K562 (cell line): ENCODE measurements at regions not wholly inside any gene's neighbourhood (a gene's known extent, or its start where the extent isn't known, plus 50 kb on each side); places are given as distances from the start of the nearest gene placed in this dataset.

ENCODE experiments used
- ATAC-seq: fragments of 200-7000 bp; cut with Tn5 transposase; 3 replicates; pipeline ENCODE4 v1.9.1; 2020; ENCODE audit warnings: moderate library complexity
- BruUV-seq: library from RNA; stranded (reverse); fragments of 400-500 nt; replicated peaks from 2 replicates; lab custom pipeline; 2021; lab: Mats Ljungman, UMichigan
- CTCF ChIA-PET: fragments of 300-600 bp; formaldehyde crosslinking; extraction: SDS; loops from one replicate; lab custom pipeline; 2021; ENCODE audit warnings: low intra/inter-chr PET ratio; lab: Yijun Ruan, JAX
- POLR2A ChIA-PET: fragments of 300-600, 350-650 bp; sonication (Branson Sonifier 250); formaldehyde crosslinking; extraction: SDS; loops from one replicate; lab custom pipeline; 2021; ENCODE audit warnings: antibody characterized with exemption, inconsistent platforms; lab: Yijun Ruan, JAX
- DNase-seq, 4 experiments: peaks; one replicate each; pipeline versions ENCODE4 v3.0.0 to v3.0.0-alpha.2; 2011 to 2018; ENCODE audit warnings: low spot score in 3 of 4, mixed read lengths in 3 of 4; ENCODE audit errors: extremely low read depth in 1 of 4
- FAIRE-seq: peaks from 2 replicates; lab custom pipeline; 2011; peaks lifted over from hg19 to GRCh38; lab: Jason Lieb, UNC
- H2AFZ ChIP-seq: 2 replicates; pipeline ENCODE4 v1.6.0; 2011; ENCODE audit warnings: low read depth, low read length, control low read depth, inconsistent platforms
- H3K27ac ChIP-seq: fragments of 200-600 bp; 3 replicates; pipeline ENCODE4 v1.8.0; 2011; ENCODE audit warnings: low read depth, mild to moderate bottlenecking, control low read depth, inconsistent platforms, low read length, moderate library complexity, mixed read lengths; ENCODE audit errors: extremely low read depth
- H3K27me3 ChIP-seq, 2 experiments: fragments of 300-600 bp in 1 of 2; 2 replicates in 1 of 2; 3 replicates in 1 of 2; pipeline versions ENCODE4 v1.6.0 to v1.8.0; 2011; ENCODE audit warnings: inconsistent platforms in 2 of 2, low read length in 2 of 2, mild to moderate bottlenecking in 1 of 2, mixed read lengths in 1 of 2, moderate library complexity in 1 of 2; ENCODE audit not compliant: control insufficient read depth in 2 of 2, insufficient read depth in 2 of 2
- H3K36me3 ChIP-seq: fragments of 300-600 bp; 3 replicates; pipeline ENCODE4 v1.8.0; 2011; ENCODE audit warnings: mild to moderate bottlenecking, low read length, inconsistent platforms; ENCODE audit not compliant: control insufficient read depth, insufficient read depth
- H3K4me1 ChIP-seq, 2 experiments: fragments of 200-600 bp in 1 of 2; replicated peaks in 1 of 2; 2 replicates in 1 of 2; 3 replicates in 1 of 2; pipeline versions ENCODE4 v1.5.1 to v1.8.0; 2011; ENCODE audit warnings: inconsistent platforms in 2 of 2, low read length in 2 of 2, mild to moderate bottlenecking in 1 of 2, mixed read lengths in 1 of 2, moderate library complexity in 1 of 2; ENCODE audit not compliant: control insufficient read depth in 2 of 2, insufficient read depth in 2 of 2
- H3K4me2 ChIP-seq: 2 replicates; pipeline ENCODE4 v1.6.1; 2011; ENCODE audit warnings: low read length, control low read depth, inconsistent platforms, mixed read lengths; ENCODE audit not compliant: insufficient read depth
- H3K4me3 ChIP-seq: fragments of 200-600 bp; sonication (generic), shearing (Covaris generic); 2 replicates; pipeline ENCODE4 v1.5.1; 2016; ENCODE audit warnings: control low read depth, inconsistent platforms
- H3K79me2 ChIP-seq: fragments of 200-600 bp; 3 replicates; pipeline ENCODE4 v1.8.0; 2011; ENCODE audit warnings: low read length, inconsistent platforms; ENCODE audit not compliant: control insufficient read depth, insufficient read depth
- H3K9ac ChIP-seq, 2 experiments: 2 replicates each; pipeline versions ENCODE4 v1.6.0 to v1.6.1; 2011; ENCODE audit warnings: low read depth in 2 of 2, low read length in 2 of 2, control low read depth in 1 of 2, inconsistent platforms in 1 of 2, mild to moderate bottlenecking in 1 of 2, mixed read lengths in 1 of 2; ENCODE audit not compliant: insufficient read depth in 1 of 2
- H3K9me1 ChIP-seq: one replicate; pipeline ENCODE4 v1.6.0; 2011; ENCODE audit warnings: inconsistent platforms, mild to moderate bottlenecking, low read length, moderate library complexity; ENCODE audit not compliant: control insufficient read depth, insufficient read depth
- H3K9me3 ChIP-seq: replicated peaks from 2 replicates; pipeline ENCODE4 v1.5.1; 2011; ENCODE audit warnings: low read depth, low read length, inconsistent platforms; ENCODE audit not compliant: control insufficient read depth, insufficient read depth
- H4K20me1 ChIP-seq: replicated peaks from 2 replicates; pipeline ENCODE4 v1.6.1; 2011; ENCODE audit warnings: low read length, inconsistent platforms, mixed read lengths; ENCODE audit not compliant: control insufficient read depth, insufficient read depth
- CHD1 ChIP-seq: fragments of 200-600 bp; sonication (generic); IDR thresholded peaks from one replicate; pipeline ENCODE4 v1.6.1; 2012; ENCODE audit warnings: mild to moderate bottlenecking, moderate library complexity, low read length, inconsistent platforms
- FUS ChIP-seq: fragments of 200-400 bp; formaldehyde crosslinking; optimal IDR thresholded peaks from 2 replicates; pipeline ENCODE3; 2017; ENCODE audit warnings: low read depth, low read length
- SP1 ChIP-seq: sonication (generic); formaldehyde crosslinking; IDR thresholded peaks from 2 replicates; pipeline ENCODE4 v1.8.1; 2022; ENCODE audit warnings: mild to moderate bottlenecking, missing genetic modification reagents
- ZNF197 ChIP-seq: fragments of 200-800 bp; sonication (Bioruptor generic); IDR thresholded peaks from 2 replicates; pipeline ENCODE4 v1.6.1; 2016; ENCODE audit warnings: low read depth, missing genetic modification characterization, missing compliant biosample characterization
- ZNF23 ChIP-seq: fragments of 250-450 bp; sonication (Bioruptor Pico); IDR thresholded peaks from 2 replicates; pipeline ENCODE4 v1.4.0; 2020; ENCODE audit warnings: mild to moderate bottlenecking
- ZNF3 ChIP-seq: fragments of 250-450 bp; sonication (Bioruptor Pico); IDR thresholded peaks from 2 replicates; pipeline ENCODE4 v1.5.0; 2021; ENCODE audit warnings: mild to moderate bottlenecking, moderate library complexity
- WGBS: fragments of 100-300 bp; shearing (Covaris generic); methylation state at CpG from one replicate; pipeline ENCODE4 v1.1.6; 2016; ENCODE audit warnings: low coverage, mixed read lengths; ENCODE audit not compliant: insufficient coverage; ENCODE audit errors: missing lambda C conversion rate; 5-methylcytosine and 5-hydroxymethylcytosine counted together
- in situ Hi-C: fragments of 300-500 bp; cut with MboI; formaldehyde crosslinking; loops from 4 replicates; pipeline ENCODE4 v1.15.0; 2018; ENCODE audit warnings: inconsistent platforms, mixed read lengths
- intact Hi-C: fragments of 100-400 bp; cut with micrococcal nuclease; formaldehyde crosslinking; loops from 2 replicates; pipeline ENCODE4 v1.14.2; 2022
- TF ChIP-seq, protein P1 (sequence below), 3 experiments: fragments of 200-800 bp in 1 of 3; sonication (Bioruptor generic) in 1 of 3; sonication (generic) in 1 of 3; formaldehyde crosslinking in 1 of 3; IDR thresholded peaks; 2 replicates each; pipeline versions ENCODE4 v1.6.1 to v1.8.0; 2016 to 2022; ENCODE audit warnings: mild to moderate bottlenecking in 2 of 3, missing compliant biosample characterization in 2 of 3, missing genetic modification characterization in 2 of 3, missing genetic modification reagents in 1 of 3
- TF ChIP-seq, protein P2 (sequence below): sonication (generic); formaldehyde crosslinking; IDR thresholded peaks from 2 replicates; pipeline ENCODE4 v1.4.0; 2020; ENCODE audit warnings: mild to moderate bottlenecking, missing genetic modification reagents

DNA sequence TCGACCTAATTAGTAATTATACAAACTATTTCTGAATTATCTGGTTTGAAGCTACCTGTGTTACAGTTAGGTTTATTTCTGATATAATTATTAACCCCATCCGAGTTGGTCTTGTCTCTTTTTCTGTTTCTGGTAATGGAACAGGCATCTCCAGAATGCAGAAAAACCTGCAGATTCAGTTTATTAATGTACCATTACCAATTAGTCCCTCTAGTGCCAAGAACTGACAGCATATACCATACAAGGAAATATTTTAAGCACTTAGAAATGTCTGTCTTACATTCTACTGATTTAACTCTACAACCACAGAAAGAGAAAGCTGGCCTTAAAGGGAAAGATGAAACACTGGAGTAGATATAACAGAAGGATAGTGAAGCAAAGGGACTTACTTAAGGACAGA is 570.6 kb downstream of the CENPC start:
- CTCF ChIA-PET = no interaction called here
- WGBS = 0% methylated on average over 2 of the region's 2 CpGs
- H3K4me2 ChIP-seq = no peak overlapping the region
- in situ Hi-C loops = no loop called here
- no peak overlapping the region for H2AFZ ChIP-seq
- no peak overlapping the region for H3K9ac ChIP-seq
- DNase-seq = no peak
- no peaks in the 10 kb centered on the region for H3K9me1 ChIP-seq
- POLR2A ChIA-PET = no interaction called here
- no peaks in the 10 kb centered on the region for H3K4me1 ChIP-seq
- no TSS peak for BruUV-seq
- FAIRE-seq = no peak
- TF ChIP-seq, protein P1, sequence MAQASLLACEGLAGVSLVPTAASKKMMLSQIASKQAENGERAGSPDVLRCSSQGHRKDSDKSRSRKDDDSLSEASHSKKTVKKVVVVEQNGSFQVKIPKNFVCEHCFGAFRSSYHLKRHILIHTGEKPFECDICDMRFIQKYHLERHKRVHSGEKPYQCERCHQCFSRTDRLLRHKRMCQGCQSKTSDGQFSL (CRISPR knock-in tag; IDR thresholded peaks at IDR 0.05) = no peak
- TF ChIP-seq, protein P1 (tag; IDR thresholded peaks at IDR 0.05) = no peak
- TF ChIP-seq, protein P2, sequence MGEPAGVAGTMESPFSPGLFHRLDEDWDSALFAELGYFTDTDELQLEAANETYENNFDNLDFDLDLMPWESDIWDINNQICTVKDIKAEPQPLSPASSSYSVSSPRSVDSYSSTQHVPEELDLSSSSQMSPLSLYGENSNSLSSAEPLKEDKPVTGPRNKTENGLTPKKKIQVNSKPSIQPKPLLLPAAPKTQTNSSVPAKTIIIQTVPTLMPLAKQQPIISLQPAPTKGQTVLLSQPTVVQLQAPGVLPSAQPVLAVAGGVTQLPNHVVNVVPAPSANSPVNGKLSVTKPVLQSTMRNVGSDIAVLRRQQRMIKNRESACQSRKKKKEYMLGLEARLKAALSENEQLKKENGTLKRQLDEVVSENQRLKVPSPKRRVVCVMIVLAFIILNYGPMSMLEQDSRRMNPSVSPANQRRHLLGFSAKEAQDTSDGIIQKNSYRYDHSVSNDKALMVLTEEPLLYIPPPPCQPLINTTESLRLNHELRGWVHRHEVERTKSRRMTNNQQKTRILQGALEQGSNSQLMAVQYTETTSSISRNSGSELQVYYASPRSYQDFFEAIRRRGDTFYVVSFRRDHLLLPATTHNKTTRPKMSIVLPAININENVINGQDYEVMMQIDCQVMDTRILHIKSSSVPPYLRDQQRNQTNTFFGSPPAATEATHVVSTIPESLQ (CRISPR knock-in tag) = no peak
- no peak for TF ChIP-seq ZNF197 (CRISPR knock-in tag)
- TF ChIP-seq CHD1 = no peak
- TF ChIP-seq ZNF3 (CRISPR knock-in tag) = no peak
- no peak for TF ChIP-seq SP1 (CRISPR knock-in tag)
- TF ChIP-seq ZNF23 = no peak
- no peak for TF ChIP-seq FUS
- intact Hi-C loops = no loop called here
- no peak overlapping the region for H3K27ac ChIP-seq
- H3K9me3 ChIP-seq = no peaks in the 10 kb centered on the region
- no peak for ATAC-seq
- H4K20me1 ChIP-seq = no peaks in the 10 kb centered on the region
- H3K36me3 ChIP-seq = no peaks in the 10 kb centered on the region
- H3K79me2 ChIP-seq = no peaks in the 10 kb centered on the region
- H3K27me3 ChIP-seq = no peaks in the 10 kb centered on the region
- H3K4me3 ChIP-seq = no peak overlapping the region
